ENCODE measurements at regions not wholly inside any gene's neighbourhood (a gene's known extent, or its start where the extent isn't known, plus 50 kb on each side); places are given as distances from the start of the nearest gene placed in this dataset.
"Not testable (repeated sequence)": the region's sequence is repeated elsewhere in the genome, so short reads cannot be mapped to it uniquely, and the experiment has no call there.

DNA sequence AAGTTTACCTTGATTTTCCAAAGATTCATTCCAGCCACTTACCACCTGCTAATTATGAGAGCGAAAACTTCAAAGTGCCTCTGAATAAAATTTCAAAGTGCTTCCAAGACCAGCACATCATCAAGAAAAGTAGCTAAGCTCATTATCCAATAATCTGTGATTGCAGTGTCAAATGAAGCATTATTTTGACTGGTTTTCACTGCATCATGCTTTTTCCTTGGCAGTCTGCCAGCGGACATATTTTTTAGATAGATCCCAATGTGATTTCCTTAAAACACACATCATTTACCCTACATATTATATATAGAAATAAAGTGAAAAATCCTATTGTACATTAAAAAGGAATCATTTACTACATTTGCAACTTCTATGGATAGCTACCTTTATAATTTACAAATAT is 508.6 kb upstream of the FAM174A start:
- intact Hi-C loops (cut with micrococcal nuclease) = no loop called here

DNA sequence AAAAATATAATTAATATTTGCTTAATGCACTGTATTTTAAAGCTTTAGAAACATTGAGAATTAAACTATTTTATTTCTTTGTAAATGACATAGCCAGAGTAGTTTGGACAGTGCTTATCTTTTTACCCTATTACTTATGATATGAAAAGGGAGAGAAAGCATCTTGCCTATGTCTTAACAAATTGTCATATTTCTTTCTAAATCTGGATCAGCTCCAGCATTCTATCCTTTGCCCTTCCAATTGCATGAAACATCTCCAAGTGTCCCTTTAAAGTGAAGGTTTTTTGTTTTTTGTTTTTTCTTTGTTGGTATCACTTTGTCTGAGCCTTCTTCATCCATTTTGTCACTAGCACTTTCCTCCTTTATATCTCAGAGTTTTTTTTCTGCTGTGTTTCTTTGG is 511.6 kb upstream of the FAM174A start:
- intact Hi-C loops (cut with micrococcal nuclease) = no loop called here

DNA sequence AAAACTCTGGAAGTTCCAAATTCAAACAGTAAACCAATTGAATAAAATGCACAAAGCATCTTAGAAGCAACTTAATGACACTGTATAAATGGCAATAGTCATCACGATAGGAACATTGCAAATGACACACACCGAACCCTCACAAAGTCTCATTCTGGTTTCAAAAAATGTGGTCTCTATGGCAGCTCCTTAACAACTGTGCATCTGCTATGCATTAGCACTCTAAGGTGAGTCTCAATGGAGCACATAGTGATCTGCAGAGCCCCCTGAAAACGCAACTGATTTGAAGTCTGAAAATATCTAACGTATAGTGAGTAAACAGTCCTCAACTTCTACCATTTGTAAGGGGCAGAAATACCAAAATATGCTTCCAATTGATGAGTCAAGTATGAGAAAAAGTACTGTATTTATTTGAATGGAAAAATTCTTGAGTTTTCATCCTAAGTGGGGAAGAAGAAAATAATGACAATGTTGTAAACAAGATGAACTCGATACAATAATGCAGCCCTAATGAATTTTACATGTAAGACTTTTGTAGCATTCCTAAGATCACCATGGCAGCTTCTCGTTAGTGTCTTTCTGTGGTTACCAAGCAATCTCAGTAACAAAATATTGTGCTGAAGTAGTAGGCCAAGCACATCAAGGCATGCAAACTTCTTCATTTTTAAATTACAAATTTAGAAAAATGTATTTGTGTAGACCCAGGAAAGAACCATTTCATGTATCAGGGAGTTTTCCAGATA is 517.5 kb upstream of the FAM174A start:
- intact Hi-C loops (cut with micrococcal nuclease) = no loop called here

DNA sequence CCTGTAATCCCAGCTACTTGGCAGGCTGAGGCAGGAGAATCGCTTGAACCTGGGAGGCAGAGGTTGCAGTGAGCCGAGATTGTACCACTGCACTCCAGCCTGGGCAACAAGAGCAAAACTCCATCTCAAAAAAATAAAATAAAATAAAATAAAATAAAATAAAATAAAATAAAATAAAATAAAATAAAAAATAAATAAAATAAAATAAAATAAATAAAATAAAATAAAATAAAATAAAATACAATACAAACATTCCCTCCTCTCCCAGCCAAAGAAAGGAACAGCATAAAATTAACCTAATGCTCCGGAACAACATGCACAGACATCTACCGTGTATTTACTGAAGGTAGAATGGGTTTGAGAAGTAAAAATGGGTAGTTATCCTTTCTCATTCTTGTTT is 521.9 kb upstream of the FAM174A start:
- intact Hi-C loops (cut with micrococcal nuclease) = not testable (repeated sequence)

DNA sequence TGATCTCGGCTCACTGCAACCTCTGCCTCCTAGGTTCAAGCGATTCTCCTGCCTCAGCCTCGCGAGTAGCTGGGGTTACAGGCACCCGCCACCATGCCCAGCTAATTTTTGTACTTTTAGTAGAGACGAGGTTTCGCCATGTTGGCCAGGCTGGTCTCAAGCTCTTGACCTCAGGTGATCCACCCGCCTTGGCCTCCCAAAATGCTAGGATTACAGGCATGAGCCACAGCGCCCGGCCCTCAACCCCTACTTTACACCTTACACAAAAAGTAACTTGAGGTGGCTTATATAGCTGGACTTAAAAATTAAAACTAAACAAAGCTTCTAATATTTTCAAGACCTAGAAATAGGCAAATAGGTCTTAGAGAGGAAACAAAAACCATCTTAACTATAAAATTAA is 524.0 kb upstream of the FAM174A start:
- intact Hi-C loops (cut with micrococcal nuclease) = not testable (repeated sequence)

DNA sequence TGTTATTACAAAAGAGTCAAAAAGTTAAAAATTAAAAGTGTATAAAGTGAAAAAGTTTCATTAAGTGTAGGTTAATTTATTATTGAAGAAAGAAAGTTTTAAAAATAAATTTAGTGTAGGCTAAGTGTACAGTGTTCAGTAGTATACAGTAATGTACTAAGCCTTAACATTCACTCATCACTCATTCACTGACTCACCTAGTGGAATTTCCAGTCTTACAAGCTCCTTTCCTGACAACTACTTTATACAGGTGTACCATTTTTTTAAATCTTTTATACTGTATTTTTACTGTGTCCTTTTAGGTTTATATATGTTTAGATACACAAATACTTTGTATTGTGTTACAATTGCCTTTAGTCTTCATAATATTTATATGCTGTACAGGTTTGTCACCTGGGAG is 530.2 kb upstream of the FAM174A start:
- intact Hi-C loops (cut with micrococcal nuclease) = no loop called here

DNA sequence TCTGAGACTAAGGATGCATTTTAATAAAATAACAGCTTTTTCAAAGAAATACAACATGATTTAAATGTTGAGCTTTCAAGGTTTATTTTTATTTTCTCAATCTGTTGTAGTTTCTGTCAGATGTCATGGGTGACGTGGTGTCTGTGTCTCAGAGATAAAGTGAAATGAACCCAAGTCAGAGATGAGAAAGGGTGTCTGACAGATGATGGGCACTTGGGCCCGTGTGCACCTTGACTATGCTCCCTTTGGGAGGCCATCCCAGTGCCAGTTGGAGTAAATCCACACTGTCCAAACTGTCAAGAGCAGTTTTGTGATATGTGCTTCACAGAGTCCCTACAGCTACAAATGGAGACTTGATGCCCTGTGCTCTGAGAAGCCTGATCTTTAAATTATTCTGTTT is 536.9 kb upstream of the FAM174A start:
- intact Hi-C loops (cut with micrococcal nuclease) = no loop called here

DNA sequence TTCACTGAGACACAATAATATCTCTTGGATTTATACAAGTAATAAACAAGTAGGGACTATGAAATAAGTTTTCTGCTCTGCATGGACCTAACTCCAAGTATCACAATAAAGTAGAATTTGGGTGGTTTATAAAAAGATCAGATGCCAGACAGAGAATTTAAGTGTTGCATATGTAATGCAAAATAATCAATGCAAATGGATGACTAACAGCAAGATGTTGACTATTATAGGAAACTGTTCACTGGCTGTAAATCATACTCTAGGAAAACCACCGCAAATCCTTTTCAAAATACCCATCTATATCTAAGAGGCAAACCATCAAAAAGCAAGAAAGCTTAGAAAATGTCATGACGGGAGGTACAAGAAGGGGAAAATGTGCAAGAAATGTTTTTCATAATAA is 539.8 kb upstream of the FAM174A start:
- intact Hi-C loops (cut with micrococcal nuclease) = no loop called here

DNA sequence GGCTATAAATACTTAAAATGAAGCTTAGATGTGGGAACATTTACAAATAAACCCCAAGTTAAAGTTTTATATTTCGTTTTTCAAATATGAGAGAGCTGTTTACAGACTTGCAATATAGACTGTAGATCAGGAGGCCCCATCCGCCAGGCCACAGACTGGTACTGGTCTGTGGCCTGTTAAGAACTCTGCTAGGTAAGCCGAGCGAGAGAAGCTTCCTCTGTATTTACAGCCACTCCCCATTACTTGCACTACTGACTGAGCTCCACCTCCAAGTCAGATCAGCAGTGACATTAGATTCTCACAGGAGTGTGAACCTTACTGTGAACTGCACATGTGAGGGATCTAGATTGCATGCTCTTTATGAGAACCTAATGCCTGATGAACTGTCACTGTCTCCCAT is 561.4 kb upstream of the FAM174A start:
- intact Hi-C loops (cut with micrococcal nuclease) = no loop called here

DNA sequence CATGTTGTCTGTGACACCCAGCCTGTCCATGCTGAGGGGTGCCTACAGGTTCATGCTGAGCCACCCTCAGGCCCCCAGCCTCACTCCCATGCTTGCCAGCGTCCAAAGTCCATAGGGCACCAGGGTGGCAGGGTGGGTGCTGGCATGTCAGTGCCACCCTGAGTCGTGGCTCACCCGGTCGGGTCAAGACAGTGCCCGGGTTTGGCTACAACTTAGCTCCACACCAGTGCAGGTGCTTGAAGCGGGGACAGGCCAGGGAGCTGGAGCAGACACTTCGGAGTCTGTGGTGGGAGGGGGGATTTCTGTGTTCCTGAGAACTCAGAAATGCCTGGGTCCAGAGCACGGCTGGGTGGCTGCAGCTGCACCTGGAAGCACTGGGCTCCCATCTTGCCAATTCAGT is 579.2 kb upstream of the FAM174A start:
- intact Hi-C loops (cut with micrococcal nuclease) = no loop called here

DNA sequence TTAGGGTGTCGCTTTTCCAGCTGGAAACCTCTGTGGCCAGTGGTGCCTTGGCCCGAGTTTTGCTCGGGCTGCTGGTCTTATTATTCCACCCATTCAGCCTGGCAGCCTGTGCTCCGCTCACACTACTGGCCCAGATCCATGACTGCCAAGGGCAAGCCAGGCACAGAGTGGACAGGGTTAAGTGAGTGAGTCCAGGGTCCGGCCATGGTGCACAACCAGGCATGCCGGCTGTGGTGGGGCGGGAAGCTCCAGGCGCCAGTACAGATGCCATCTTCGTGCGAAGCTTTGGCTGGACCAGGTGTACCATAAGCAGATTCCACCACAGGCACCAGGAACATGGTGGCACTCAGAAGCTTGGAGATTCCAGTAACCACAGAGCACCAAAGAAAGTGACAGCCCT is 580.2 kb upstream of the FAM174A start:
- intact Hi-C loops (cut with micrococcal nuclease) = no loop called here

DNA sequence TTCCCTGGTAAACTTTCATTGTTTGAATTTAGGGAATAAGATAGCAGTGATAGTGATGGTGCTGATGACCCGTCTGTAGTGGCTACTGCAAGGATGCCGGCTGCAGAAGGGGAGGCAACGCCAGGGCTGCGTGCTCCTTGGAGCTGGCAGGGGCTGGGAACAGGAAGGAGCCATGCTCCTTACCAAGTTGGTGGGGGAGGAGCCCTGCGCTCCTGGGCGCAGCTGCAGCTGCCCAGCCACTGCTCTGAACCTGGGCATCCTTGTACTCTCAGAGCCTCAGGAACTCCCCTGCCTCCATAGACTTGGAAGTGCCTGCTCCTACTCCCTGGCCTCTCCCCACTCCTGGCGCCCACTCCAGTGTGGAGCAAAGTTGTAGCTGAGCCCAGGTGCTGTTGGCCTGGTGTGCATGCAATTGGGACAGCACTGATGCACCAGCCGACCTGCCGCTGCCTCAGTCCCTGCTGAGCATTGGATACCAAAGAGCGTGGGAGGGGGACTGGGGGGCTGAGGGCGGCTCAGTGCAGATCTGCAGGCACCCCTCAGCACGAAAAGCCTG is 585.1 kb upstream of the FAM174A start:
- intact Hi-C loops (cut with micrococcal nuclease) = no loop called here

DNA sequence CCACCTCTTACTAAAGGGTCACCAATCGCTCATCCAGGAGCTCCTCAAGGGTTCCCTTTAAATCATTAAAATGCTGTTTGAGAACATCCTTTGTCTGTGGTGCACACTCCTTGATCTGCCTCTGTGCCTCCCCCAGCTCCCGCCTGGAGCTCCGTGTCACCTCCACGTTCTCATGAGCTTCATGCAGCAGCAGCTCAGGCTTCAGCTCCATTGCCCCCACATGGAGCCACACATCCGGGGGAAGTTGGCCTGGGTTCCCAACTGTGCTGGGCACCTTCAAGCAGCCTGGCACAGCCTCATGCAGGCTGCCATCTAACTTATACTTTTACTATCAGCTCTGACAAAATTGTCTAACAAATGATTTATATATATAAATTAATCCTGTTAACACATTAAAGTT is 585.8 kb upstream of the FAM174A start:
- intact Hi-C loops (cut with micrococcal nuclease) = no loop called here

DNA sequence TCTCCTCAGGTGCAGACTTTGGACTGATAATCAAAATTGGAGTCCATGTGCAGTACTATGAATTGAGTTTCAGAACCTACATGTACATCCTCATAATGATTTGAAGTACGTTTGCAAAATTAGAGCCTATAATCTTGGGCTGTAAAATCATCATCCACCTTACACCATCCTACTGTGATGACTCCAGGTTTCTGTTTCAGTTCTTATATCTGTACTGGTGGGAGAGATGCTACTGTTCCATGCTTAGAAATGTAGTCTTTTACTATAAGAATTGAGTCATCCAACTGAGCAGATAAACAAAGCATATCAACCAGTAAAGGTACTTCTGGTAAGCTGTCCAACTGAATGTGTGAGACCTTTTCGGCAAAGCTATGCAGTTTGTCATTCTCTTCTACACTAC is 586.3 kb upstream of the FAM174A start:
- intact Hi-C loops (cut with micrococcal nuclease) = no loop called here

DNA sequence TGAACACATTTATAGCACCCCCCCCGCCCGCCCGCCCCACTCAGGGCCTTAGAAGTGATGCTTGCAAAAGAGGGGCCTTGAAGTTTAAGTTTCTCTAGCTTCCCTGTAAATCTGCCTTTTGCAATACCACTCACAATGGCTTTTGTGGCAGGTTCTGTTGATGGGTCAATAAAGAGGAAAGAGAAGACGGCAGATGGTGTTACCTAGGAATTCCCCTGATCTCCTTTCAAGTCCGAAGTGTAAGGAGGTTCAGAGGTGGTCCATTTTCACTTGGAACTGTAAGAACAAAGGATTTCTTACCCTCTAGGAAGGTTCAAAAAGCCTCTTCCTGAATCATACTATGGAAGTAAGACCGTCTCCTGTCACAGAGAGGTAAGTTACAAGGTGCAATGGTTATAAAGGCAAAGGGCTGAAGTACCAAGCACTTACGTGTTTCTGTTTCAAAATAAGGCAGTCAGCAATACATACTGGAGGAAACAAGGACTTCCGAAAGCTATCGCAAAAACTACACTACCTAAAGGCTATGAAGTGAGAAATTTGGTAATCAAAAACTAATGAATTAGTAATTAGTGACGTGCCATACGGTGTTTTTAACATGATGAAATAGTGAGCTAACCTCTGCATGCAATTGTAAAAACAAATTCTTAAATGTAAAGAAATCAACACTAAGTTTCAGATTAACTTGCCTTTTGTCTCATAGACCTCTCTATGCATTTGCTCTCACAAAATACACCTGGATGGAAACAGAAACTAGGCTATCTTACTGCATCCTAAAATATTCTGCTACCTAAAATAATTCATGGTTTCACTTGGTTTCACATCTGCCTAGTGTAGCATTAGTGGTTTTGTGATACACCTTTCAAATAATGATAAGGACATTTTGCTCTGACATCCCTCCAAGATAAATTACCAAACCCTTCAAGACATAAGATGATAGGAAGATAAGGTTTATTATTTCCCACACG is 589.4 kb upstream of the FAM174A start:
- intact Hi-C loops (cut with micrococcal nuclease) = no loop called here

DNA sequence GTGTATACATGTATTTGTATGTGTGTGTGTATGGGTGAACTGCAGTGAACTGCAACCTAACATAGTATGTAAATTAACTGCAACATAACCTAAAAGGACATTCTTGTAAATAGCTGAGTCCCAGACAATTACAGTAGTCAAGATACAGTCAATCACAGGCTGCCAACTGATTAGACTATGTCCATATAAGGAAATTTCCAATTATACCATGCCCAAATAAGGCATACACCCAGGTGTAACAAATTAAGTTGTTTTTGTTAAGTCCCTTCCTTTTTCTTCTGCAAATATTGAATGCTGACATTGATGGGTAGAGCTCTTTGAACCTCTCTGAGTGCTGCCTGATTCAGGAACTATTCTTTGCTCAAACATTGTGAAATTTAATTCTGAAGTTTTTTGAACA is 594.6 kb upstream of the FAM174A start:
- intact Hi-C loops (cut with micrococcal nuclease) = no loop called here

DNA sequence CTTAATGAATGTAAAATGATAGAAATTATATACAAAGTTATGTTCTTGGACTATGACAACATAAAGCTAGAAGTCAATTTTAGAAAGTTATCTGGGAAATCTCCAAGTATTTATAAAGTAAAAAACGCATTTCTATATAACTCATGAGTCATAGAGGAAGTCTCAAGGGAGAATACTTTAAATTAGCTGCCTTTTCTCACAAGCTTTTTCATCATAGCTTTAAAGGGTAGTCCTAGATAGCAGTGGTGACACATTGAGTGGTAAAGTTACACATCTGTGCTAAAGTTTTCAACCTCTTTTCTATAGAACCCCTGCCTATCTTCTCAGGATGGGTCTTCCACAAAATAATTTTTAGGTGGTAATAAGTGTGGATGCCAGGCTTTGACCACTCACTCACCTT is 598.3 kb upstream of the FAM174A start:
- intact Hi-C loops (cut with micrococcal nuclease) = no loop called here

DNA sequence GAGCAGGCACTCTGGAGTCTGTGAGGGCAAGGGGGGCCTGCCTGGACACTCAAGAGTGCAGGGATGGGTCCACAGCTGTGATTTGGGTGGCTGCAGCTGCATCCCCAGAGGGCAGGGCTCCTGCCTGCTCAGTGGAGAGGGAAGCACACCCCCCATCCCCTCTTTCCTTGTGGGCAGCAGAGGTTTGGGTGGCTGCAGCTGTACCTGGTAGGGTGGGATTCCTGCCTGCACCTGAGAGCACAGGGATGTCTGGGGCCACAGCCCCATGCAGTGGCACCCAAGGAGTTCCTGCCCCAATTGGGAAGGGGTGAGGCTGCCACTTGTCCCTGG is 605.4 kb upstream of the FAM174A start:
- intact Hi-C loops (cut with micrococcal nuclease) = no loop called here

DNA sequence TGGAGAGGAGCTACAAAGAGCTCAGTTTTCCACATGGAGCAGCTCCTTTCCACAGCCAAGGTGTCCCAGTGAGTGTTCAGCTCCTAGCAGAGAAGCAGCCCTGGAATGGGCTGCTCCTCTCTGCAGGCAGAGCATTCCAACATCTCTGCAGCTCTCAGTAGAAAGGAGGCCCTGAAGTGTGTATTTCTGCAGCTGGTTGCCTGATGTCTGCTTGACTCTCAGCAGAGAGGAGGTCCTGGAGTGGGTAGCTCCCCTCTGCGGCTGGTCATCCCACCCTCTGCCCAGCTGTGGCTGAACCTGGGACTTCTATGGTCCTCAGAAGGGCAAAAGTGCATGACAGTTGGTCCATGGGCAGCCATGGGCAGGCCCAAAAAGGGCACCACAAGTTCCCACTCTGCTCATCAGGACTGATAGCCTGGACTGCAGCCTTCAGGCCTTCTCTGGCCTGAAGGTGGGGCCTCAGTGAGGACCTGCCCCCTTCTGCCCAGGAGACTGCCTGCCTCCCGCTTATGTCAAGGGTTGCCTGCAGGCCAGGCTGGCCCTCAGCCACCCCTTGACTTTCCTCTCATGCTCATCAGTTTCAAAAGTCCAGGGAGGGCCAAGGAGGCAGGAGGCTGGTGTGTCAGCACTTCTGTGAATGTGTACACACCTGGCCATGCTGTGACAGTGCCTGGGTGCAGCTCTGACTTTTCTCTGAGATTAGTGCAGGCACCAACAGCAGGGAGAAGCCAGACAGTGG is 605.9 kb upstream of the FAM174A start:
- intact Hi-C loops (cut with micrococcal nuclease) = no loop called here

DNA sequence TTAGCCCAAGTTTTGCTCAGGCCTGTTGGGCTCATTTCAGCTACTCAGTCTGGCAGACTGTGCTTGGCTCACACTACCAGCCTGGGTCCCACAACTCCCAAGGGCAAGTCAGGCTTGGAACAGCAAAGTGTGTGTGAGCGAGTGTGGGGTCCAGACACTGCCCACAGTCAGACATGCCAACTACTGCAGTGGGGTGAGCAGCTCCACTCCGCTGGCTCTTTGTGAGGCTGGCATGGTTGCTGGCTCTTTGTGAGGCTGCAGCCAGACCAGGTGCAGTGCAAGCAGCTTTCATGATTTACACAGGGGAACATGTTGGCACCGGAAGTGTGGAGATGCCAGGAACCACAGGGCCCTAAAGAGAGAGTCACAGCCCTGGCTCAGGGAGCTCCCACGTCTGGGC is 606.7 kb upstream of the FAM174A start:
- intact Hi-C loops (cut with micrococcal nuclease) = no loop called here

DNA sequence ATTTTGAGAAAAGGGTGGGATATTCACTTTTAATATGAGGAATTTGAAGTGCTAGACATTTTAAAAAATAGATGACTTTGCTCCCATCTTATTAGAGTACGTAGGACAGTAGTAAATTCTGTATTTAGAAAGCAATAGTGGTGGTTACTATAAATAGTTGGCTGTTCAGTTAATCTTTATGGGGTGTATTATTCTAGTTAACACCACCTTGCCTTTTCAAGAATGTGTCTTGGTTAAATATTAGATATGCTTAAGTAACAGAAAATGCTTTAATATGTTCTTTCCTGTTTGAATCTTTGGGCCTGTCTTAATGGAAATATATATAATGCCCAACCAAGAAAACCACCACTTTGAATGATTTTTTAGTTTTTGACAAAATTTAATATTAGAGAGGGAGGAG is 608.7 kb upstream of the FAM174A start:
- intact Hi-C loops (cut with micrococcal nuclease) = no loop called here

DNA sequence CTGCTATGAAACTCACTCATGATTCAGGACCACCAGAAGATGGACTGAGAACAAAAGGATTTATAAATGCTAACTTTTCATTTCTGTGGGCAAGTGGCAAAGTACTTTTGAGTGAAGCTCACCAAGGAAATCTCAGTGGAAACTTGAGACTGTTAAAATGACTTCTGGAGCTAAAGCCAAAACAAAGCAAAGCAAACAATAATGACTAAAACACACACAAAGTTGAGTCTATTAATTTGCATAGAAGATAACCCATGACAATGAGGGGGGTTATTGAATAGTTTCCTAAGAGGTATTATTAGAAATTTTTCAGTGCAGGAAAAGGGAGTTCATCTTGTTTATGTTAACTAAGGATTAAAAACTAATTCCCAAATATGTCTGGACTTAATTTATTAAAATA is 612.8 kb upstream of the FAM174A start:
- intact Hi-C loops (cut with micrococcal nuclease) = no loop called here
